GM18951 (cell line): ENCODE measurements at regions not wholly inside any gene's neighbourhood (a gene's known extent, or its start where the extent isn't known, plus 50 kb on each side); places are given as distances from the start of the nearest gene placed in this dataset.

Experiments
- POLR2A ChIP-seq: IDR thresholded peaks from 4 replicates; pipeline ENCODE4 v1.6.1; 2011; ENCODE audit warnings: mild to moderate bottlenecking; ENCODE audit not compliant: insufficient read length, insufficient read depth; ENCODE audit errors: extremely low read depth
- in situ Hi-C: fragments of 300-500 bp; cut with MboI; formaldehyde crosslinking; loops from one replicate; pipeline ENCODE4 v1.12.0; 2022; ENCODE audit warnings: low sequenced_read_pairs, mixed read lengths, inconsistent platforms; ENCODE audit not compliant: unreplicated experiment

DNA sequence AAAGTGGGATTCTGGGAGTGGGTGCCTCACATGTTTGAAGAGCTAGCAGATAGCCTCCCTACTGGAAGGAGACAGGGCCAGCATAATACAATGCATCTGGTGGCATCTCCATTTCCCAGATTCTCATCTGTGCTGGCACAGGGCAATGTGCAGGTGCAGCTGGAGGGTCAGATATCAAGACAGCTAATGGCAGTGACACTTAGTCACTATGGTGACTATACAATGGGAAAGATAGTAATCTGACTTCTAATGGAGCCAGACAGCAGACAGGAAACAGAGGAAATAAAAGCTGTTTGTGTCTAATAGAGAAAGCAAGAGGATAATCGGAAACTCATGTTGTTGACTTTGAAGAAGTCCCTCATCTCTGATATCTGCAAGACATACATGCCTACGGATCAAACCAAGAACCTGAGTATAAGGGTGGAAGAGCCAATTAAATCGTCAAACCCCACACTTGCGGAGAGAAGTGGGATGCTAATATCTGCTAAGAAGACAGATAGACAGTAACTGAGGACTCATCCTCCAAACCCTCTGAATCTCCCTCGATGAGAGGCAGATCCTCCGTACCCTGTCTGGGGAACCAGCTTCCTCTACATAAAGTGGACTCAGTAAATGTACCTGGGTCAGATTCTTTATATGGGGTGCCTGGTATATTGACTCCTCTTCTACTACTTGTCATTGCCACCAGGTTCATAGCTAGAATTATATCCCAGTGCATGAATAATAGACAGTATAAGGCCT is 692.7 kb downstream of the SOCS6 start:
- in situ Hi-C loops, result no loop called here
- TF ChIP-seq POLR2A, result no peak

GRCh38 chr18:70973626-70974025 is 684.8 kb downstream of the SOCS6 start:
- in situ Hi-C loops, result no loop called here
- TF ChIP-seq POLR2A, result no peak

DNA sequence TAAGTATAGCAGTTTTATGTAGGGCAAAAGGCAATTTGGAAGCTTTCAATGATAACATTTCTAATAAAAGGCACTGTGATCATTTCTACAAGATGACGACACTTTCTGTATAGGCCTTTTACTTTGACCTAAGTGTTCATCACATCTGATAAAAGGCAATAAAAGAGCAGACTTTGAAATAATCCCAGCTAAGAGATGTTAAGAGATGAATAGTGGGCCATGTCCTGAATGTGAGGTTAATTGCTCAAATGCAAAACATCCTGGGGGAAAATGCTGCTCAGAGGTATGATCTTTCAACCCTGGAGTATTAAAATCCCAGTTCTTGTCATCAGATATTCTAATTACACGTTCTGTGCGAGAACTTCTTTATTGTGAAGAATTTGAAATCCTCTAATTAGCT is 677.6 kb downstream of the SOCS6 start:
- in situ Hi-C loops, result no loop called here
- TF ChIP-seq POLR2A, result no peak

DNA sequence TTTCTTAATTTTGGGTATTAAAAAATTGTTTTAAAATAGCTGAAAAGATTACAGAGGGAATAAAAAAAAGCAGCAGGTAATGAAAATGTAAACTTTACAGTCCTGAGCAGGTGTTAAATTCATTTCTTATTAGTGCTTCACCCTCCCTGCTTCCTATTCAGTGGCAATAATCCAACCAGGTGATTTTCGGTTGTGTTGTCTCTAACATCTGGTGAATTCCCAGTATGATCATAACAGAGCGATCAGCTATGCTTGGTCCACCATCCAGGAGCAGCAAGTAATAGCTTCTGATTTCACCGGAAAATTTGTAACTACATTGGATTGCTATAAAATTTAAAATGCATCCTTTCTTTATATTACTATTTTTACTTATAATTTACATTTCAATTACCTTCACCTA is 673.1 kb downstream of the SOCS6 start:
- no peak for TF ChIP-seq POLR2A
- in situ Hi-C loops, result no loop called here

DNA sequence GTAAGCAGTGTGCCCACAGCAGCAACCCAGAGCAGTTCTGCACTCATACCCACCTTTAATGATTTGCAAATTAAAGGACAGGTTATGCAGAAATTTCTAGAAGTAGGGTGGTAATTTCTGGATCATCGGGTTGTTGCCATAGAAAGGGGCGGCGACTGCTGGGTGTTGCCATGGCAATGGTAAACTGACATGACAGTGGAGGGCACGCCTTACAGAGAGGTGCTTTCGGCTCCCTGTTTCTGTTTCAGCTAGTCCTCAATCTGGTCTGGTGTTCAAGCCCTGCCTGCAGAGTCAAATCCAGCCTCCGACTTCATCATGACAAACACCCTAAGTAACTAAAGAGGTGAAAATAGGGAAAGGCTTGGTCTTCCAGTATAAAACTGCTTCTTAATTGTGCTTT is 667.7 kb downstream of the SOCS6 start:
- in situ Hi-C loops, result no loop called here
- no peak for TF ChIP-seq POLR2A

- in situ Hi-C loops, result no loop called here
- TF ChIP-seq POLR2A, result no peak
These were observed 647.3 kb downstream of the SOCS6 start for GRCh38 chr18:70936160-70936559.

- TF ChIP-seq POLR2A, result no peak
These were observed 643.3 kb downstream of the SOCS6 start for GRCh38 chr18:70931942-70932814.

GRCh38 chr18:70920840-70921374 is 632.1 kb downstream of the SOCS6 start:
- no peak for TF ChIP-seq POLR2A
- in situ Hi-C loops, result no loop called here

More at GRCh38 chr18:70931942-70932814, 643.3 kb downstream of the SOCS6 start:
- in situ Hi-C loops, result no loop called here

DNA sequence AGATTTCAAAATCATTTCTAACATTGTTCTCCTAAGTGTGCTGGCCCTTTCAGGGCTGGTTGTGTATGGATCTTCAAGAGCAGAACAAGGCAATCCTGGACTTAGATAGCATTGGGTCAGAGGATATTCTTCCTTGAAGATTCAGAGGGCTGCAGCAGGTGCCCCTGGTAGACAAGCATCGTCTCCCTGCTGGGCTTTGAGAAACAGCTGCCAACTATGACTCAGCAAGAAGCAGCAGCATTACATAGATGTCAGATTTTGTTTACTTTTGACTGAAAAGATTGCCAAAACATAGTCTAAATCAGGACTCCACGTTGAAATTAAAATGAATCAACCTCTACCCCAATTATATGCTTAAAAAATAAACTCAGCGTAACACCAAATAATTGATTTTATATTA is 618.8 kb downstream of the SOCS6 start:
- no peak for TF ChIP-seq POLR2A
- in situ Hi-C loops, result no loop called here

DNA sequence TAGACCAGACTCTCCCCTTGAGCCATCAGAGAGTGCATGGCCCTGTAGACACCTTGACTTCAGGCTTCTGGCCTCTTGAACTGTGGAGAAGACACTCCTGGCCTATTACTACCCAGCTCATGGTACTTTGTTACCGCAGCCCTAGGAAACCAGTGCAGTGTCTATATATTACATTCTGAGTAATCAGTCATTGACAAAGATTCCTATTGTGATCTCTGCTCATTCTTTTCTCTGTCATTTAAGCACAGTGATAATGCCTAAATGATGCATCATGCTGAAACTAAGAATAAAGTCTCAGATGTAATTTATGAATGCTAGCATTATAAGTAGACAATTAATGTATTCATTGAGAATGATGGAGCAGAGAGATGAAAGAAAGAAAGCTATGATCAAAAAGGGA is 603.5 kb downstream of the SOCS6 start:
- in situ Hi-C loops, result no loop called here
- no peak for TF ChIP-seq POLR2A

- in situ Hi-C loops, result no loop called here
- TF ChIP-seq POLR2A, result no peak
These were observed 581.4 kb downstream of the SOCS6 start for GRCh38 chr18:70870292-70870691.

DNA sequence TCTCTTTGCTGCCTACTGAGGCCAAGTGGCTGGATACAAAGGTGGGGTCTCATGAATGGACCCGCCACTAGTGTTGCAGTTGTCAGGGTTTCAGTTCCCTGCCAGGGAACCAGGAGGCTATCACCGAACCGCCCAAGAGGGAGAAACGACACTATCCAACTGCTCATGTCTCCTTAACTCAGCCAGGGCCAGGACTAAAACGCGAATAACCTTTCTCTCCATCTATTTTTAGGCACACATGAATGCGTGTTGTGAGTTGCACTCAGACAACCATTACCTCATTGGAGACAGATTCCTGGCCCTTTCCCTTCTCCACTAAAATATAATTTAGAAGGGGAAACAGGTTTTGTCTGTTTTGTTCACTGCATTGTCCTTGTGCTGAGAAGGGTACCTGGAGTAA is 559.5 kb downstream of the SOCS6 start:
- no peak for TF ChIP-seq POLR2A
- in situ Hi-C loops, result no loop called here

- no peak for TF ChIP-seq POLR2A
- in situ Hi-C loops, result no loop called here
These were observed 551.8 kb downstream of the SOCS6 start for GRCh38 chr18:70840649-70841048.
